OCI-LY3 (cell line): ENCODE measurements at regions not wholly inside any gene's neighbourhood (a gene's known extent, or its start where the extent isn't known, plus 50 kb on each side); places are given as distances from the start of the nearest gene placed in this dataset.

ENCODE experiments used
- H2AFZ ChIP-seq: fragments of 200-600, 300-600 bp; shearing (Covaris generic); 2 replicates; pipeline ENCODE4 v1.6.0; 2014; ENCODE audit warnings: antibody characterized with exemption, low read depth, low read length
- H3K27ac ChIP-seq: fragments of 200-600, 300-600 bp; sonication (generic); 2 replicates; pipeline ENCODE4 v1.5.1; 2014; ENCODE audit warnings: mild to moderate bottlenecking, low read length, moderate library complexity, mixed read lengths
- H3K27me3 ChIP-seq: fragments of 200-600, 300-600 bp; sonication (generic); 2 replicates; pipeline ENCODE4 v1.6.1; 2014; ENCODE audit warnings: low read depth, low read length, mixed read lengths
- H3K36me3 ChIP-seq: fragments of 200-600, 300-600 bp; sonication (generic); replicated peaks from 2 replicates; pipeline ENCODE3; 2014; ENCODE audit warnings: low read depth, low read length, mixed read lengths
- H3K4me1 ChIP-seq: fragments of 300-600, 200-600 bp; sonication (generic); 2 replicates; pipeline ENCODE4 v1.6.1; 2014; ENCODE audit warnings: low read length, mixed read lengths
- H3K4me2 ChIP-seq: fragments of 200-600, 300-600 bp; sonication (generic); 2 replicates; pipeline ENCODE4 v1.6.1; 2014; ENCODE audit warnings: low read length, mixed read lengths
- H3K4me3 ChIP-seq: fragments of 300-600, 200-600 bp; sonication (generic); 2 replicates; pipeline ENCODE4 v1.5.1; 2014; ENCODE audit warnings: antibody characterized with exemption, mild to moderate bottlenecking, low read length, moderate library complexity
- H3K79me2 ChIP-seq: fragments of 300-600, 200-600 bp; shearing (Covaris generic); 2 replicates; pipeline ENCODE4 v1.6.1; 2014; ENCODE audit warnings: mild to moderate bottlenecking, low read length, mixed read lengths
- H3K9ac ChIP-seq: fragments of 300-600, 200-600 bp; shearing (Covaris generic); 2 replicates; pipeline ENCODE4 v1.6.0; 2014; ENCODE audit warnings: mild to moderate bottlenecking, low read length, moderate library complexity
- H3K9me3 ChIP-seq: fragments of 200-600, 300-600 bp; shearing (Covaris generic); 2 replicates; pipeline ENCODE4 v1.6.1; 2014; ENCODE audit warnings: low read length, mixed read lengths; ENCODE audit not compliant: insufficient read depth
- H4K20me1 ChIP-seq: fragments of 200-600, 300-600 bp; sonication (generic); 2 replicates; pipeline ENCODE4 v1.6.1; 2016; ENCODE audit warnings: low read length, mixed read lengths; ENCODE audit not compliant: insufficient read depth
- EZH2phosphoT487 ChIP-seq: fragments of 200-600 bp; shearing (Covaris generic); IDR thresholded peaks from 2 replicates; pipeline ENCODE4 v1.6.1; 2018; ENCODE audit warnings: antibody characterized with exemption, mixed run types, low read depth
- TF ChIP-seq, protein P1 (sequence below): fragments of 200-600, 300-600 bp; sonication (generic); IDR thresholded peaks from 2 replicates; pipeline ENCODE4 v1.5.1; 2014; ENCODE audit warnings: antibody characterized with exemption, low read length, low read depth

GRCh38 chr20:60252866-60253265 lies 294.6 kb downstream of the CDH26 start:
- TF ChIP-seq EZH2phosphoT487, result no peak
- TF ChIP-seq, protein P1, sequence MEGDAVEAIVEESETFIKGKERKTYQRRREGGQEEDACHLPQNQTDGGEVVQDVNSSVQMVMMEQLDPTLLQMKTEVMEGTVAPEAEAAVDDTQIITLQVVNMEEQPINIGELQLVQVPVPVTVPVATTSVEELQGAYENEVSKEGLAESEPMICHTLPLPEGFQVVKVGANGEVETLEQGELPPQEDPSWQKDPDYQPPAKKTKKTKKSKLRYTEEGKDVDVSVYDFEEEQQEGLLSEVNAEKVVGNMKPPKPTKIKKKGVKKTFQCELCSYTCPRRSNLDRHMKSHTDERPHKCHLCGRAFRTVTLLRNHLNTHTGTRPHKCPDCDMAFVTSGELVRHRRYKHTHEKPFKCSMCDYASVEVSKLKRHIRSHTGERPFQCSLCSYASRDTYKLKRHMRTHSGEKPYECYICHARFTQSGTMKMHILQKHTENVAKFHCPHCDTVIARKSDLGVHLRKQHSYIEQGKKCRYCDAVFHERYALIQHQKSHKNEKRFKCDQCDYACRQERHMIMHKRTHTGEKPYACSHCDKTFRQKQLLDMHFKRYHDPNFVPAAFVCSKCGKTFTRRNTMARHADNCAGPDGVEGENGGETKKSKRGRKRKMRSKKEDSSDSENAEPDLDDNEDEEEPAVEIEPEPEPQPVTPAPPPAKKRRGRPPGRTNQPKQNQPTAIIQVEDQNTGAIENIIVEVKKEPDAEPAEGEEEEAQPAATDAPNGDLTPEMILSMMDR, result no peak
- Histone ChIP-seq H3K4me2 (no peak overlapping the region), H3K4me1 (no peaks in the 10 kb centered on the region), H3K9ac (no peak overlapping the region), H3K27me3 (peaks cover 25% of the 10 kb centered on the region), H3K79me2 (no peaks in the 10 kb centered on the region), H3K4me3 (no peak overlapping the region), H3K36me3 (no peaks in the 10 kb centered on the region), H2AFZ (no peak overlapping the region), H3K9me3 (no peaks in the 10 kb centered on the region), H4K20me1 (no peaks in the 10 kb centered on the region), H3K27ac (no peak overlapping the region)

GRCh38 chr20:60253471-60253870 lies 295.2 kb downstream of the CDH26 start:
- peaks cover 31% of the 10 kb centered on the region for H3K27me3 ChIP-seq
- H3K27ac ChIP-seq, result no peak overlapping the region
- no peak overlapping the region for H3K4me3 ChIP-seq
- H2AFZ ChIP-seq, result no peak overlapping the region
- no peak overlapping the region for H3K9ac ChIP-seq
- no peaks in the 10 kb centered on the region for H4K20me1 ChIP-seq
- no peaks in the 10 kb centered on the region for H3K36me3 ChIP-seq
- H3K79me2 ChIP-seq, result no peaks in the 10 kb centered on the region
- TF ChIP-seq, protein P1, result no peak
- TF ChIP-seq EZH2phosphoT487, result no peak
- no peaks in the 10 kb centered on the region for H3K4me1 ChIP-seq
- H3K9me3 ChIP-seq, result no peaks in the 10 kb centered on the region
- H3K4me2 ChIP-seq, result no peak overlapping the region

- TF ChIP-seq EZH2phosphoT487, result no peak
- TF ChIP-seq, protein P1, result no peak
- Histone ChIP-seq H4K20me1 (no peaks in the 10 kb centered on the region), H3K36me3 (no peaks in the 10 kb centered on the region), H3K79me2 (no peaks in the 10 kb centered on the region), H3K27me3 (peaks cover 40% of the 10 kb centered on the region), H3K4me1 (no peaks in the 10 kb centered on the region), H3K4me2 (no peak overlapping the region), H3K4me3 (no peak overlapping the region), H2AFZ (no peak overlapping the region), H3K27ac (no peak overlapping the region), H3K9me3 (no peaks in the 10 kb centered on the region), H3K9ac (no peak overlapping the region)
These were observed 296.7 kb downstream of the CDH26 start for GRCh38 chr20:60254901-60255411.

GRCh38 chr20:60255415-60255814 lies 297.2 kb downstream of the CDH26 start:
- H3K4me1 ChIP-seq, result no peaks in the 10 kb centered on the region
- H3K27me3 ChIP-seq, result peaks cover 45% of the 10 kb centered on the region
- H3K4me2 ChIP-seq, result no peak overlapping the region
- no peaks in the 10 kb centered on the region for H4K20me1 ChIP-seq
- H3K36me3 ChIP-seq, result no peaks in the 10 kb centered on the region
- H3K27ac ChIP-seq, result no peak overlapping the region
- no peaks in the 10 kb centered on the region for H3K9me3 ChIP-seq
- H3K79me2 ChIP-seq, result no peaks in the 10 kb centered on the region
- TF ChIP-seq EZH2phosphoT487, result no peak
- TF ChIP-seq, protein P1, result no peak
- no peak overlapping the region for H3K9ac ChIP-seq
- no peak overlapping the region for H3K4me3 ChIP-seq
- H2AFZ ChIP-seq, result no peak overlapping the region
